GM21423 (cell line): ENCODE measurements at regions not wholly inside any gene's neighbourhood (a gene's known extent, or its start where the extent isn't known, plus 50 kb on each side); places are given as distances from the start of the nearest gene placed in this dataset.
"Not testable (repeated sequence)": the region's sequence is repeated elsewhere in the genome, so short reads cannot be mapped to it uniquely, and the experiment has no call there.

Experiments
- ATAC-seq: cut with Tn5 transposase; IDR thresholded peaks from one replicate; pipeline ENCODE4 v1.9.1; 2021; ENCODE audit warnings: mild to moderate bottlenecking, moderate library complexity; ENCODE audit not compliant: unreplicated experiment

DNA sequence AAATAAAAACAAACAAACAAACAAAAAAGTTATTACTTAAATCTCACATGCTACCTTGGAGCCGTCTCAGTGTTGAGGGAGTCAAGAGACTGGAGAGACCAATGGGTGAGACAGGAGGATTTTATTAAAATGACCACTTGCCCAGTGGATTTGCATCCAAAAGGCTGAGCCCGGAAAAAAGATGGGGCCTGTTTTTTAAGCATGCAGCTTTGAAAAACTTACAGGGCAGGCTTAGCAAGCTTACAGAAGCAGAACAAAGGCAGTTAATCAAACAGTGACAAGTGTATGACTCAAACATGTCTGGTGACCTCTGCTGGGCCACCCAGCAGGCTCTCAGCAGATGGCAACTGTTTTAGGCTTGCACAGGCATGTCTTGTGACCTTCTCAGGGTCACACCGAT, 82.5 kb downstream of the POTEH start:
- ATAC-seq = not testable (repeated sequence)

DNA sequence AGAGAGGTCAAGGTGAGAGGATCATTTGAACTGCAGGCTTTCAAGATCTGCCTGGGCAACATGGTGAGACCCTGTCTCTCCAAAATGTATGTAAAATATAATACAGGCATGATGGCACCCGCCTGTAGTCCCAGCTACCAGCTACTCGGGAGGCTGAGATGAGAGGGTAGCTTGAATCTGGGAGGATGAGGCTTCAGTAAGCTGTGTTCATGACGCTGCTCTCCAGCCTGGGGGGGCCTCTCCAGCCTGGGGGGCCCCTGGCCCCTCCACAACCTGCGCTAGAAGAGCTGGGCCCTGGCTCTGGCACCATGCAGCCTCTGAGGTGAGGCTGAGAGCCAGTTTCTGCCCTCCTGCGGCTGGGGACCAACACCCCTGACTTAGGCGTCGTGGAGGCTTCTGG, 85.3 kb downstream of the POTEH start:
- not testable (repeated sequence) for ATAC-seq

DNA sequence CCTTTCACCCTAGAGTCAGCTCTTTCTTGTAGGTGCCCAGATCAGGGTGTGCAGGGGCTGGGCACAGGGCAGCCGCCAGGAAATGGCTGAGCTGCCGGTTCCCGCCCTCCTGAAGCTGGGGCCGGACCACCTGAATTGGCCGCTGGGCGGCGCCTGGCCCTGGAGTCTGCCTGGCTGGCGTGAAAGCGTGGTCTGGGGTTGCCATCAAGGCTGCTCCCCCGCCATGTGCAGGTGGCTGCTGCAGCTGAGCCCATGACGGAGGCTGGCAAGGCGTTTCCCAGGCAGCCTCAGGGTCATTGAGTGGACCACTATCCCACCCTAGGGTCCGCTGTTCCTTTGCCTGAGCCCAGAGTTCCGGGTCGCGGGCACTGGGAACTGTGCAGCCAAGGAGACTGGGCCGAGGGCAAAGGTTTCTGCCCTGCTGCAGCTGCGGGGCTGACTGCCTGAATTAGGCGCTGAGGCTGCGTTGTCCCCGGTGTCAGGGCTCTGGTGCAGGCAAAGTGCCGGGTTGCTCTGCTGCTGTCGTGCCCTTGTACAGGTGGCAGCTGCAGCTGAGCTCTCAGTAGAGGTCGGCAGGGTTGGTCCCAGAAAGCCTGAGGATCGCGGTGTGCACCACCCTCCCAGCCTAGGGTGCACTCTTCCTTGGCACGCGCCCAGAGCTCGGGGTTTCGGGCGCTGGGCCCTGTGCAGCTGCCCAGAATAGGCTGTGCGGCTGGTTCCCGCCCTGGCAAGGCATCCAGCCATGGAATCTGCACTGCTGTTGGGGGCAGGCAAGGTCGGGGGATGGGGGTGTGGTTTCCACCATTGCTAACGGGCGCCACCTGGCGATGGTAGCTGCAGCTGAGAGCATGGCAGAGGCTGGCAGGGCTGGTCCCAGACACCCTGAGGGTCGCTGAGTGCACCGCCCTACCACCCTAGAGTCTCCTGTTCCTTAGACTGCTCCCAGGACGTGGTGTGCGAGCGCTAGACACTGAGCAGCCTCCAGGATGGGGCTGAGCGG, 86.1 kb downstream of the POTEH start:
- ATAC-seq = not testable (repeated sequence)

DNA sequence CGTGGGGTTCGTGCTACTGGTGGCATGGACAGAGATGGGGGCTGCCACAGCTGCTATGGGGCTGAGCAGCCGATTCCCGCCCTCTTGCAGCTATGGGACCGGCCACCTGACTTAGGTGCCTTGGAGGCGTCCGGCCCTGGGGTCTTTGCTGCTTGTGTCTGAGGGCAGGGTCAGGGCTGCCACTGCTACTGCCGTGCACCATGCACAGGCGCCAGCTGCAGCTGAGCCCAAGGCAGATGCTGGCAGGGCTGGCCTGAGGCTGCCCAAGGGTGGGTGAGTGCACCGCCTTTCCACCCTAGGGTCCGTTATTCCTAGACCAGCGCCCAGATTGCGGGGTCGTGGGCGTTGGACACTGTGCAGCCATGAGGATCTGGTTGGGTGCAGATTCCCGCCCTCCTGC, 86.9 kb downstream of the POTEH start:
- ATAC-seq = not testable (repeated sequence)

DNA sequence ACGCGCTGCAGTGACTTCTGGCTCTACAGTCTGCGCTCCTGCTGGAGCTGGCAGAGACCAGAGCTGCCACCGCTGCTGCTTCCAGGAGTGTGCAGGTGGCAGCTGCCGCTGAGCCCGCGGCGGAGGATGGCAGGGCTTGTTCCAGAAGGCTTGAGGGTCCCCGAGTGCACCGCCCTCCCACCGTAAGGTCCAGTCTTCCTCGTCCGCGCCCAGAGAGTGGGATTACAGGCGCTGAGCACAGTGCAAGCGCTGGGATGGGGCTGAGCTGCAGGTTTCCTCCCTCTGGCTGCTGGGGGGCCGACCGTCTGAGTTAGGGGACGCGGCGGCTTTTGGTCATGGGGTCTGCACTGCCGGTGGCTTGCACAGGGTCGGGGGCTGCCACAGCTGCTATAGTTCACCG, 87.3 kb downstream of the POTEH start:
- ATAC-seq = not testable (repeated sequence)

DNA sequence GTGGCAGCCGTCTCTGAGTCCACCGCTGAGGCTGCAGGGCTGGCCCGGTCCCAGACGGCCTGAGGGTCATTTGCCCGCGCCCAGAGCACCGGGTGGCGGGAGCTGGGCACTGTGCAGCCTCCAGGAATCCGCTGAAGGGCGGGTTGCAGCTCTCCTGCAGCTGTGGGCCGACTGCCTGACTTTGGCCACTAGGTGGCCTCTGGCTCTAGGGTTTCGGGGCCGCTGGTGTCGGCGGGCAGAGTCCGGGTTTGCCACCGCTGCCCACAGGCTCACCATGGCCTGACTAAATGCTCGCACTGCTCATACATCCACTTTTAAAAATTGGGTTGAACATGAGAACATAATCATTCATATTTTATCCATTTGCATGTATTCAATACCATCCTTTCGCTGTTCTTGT, 87.7 kb downstream of the POTEH start:
- not testable (repeated sequence) for ATAC-seq

DNA sequence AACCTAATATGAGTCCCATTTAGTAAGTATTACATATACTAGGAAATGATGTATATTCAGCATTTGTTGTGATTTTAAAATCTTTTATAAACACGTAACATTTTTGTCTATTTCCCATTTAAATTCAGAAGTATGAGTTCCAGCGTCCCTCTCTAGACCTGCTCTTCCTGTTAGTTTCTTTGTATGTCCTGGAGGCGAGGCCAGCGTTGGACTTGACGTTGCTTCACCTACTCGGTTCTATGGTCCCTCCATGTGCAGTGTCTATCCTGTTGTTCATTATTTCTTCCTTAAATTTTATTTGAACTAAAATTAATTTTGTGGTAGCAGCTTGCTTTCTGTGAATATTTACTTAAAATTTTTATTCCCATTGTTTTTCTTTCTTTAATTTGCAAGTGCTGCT, 88.5 kb downstream of the POTEH start:
- ATAC-seq = not testable (repeated sequence)

DNA sequence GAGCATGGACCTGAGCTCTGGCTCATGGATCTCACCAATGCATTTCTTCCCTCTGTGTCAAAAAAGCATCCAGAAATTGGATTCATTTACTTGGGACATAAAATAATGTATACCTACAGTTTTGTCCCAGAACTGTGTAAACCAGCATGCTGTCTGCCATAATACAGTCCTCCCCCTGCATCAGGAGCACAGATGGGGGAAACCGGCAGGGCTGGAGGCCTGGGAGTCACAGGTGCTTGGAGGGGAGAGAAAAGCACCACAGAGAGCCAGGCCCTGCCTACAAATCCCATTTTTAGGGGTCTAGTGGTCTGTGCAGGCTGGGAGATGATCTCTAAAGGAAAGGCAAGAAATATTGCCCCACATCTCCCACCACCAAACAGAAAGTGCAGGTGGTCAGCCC, 91.8 kb downstream of the POTEH start:
- not testable (repeated sequence) for ATAC-seq

DNA sequence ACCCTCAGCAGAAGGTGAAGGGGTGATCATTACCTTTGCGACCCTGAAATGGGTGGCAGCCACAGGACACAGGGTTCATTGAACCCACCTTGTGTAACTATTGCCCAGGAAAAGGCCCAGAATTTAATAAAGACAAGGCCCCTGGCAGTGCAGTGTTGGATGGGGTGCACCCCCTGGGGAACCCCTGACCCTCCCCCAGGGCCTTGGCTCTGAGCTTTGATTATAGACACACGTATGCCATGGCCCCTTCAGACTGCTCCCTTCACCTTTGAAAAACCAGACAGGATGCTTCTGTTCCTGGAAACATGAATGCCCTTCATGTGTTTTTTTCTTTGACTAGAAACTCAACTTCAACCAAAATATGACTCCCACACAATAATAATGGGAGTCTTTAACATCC, 93.1 kb downstream of the POTEH start:
- not testable (repeated sequence) for ATAC-seq

DNA sequence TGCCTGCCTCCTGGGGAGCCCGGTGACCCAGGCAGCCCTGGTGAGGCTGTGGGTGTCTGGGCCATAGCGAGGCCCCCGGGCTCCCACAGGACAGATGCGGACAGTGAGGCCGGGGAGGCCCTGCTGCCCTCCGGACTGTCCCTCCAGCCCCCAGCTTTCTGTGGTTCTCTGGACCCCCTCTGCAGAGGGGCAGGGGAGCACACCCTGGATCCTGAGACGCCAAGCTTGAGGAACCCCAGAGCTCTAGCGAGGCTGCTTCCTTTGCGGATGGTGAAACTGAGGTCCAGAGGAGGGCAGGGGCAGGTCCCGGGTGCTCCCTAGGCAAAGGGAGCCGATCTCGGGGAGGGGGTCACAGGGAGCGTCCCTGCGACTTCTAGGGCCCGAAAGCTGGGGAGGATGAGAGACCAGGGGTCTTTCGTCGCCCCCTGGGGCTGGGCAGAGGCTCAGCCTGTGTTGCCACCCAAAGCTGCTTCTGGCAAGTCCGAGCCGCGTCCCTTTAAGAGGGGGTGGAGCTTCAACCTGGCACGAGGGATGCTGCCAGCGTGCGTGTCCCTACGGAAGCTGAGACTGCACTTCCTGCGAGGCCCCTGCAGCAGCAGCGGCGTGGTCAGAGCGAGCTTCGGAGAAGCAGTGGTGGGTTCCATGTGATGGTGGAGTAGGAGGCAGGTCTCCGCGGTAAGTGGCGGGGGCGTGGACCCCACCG, 94.7 kb downstream of the POTEH start:
- peak; percentile 65 for ATAC-seq

DNA sequence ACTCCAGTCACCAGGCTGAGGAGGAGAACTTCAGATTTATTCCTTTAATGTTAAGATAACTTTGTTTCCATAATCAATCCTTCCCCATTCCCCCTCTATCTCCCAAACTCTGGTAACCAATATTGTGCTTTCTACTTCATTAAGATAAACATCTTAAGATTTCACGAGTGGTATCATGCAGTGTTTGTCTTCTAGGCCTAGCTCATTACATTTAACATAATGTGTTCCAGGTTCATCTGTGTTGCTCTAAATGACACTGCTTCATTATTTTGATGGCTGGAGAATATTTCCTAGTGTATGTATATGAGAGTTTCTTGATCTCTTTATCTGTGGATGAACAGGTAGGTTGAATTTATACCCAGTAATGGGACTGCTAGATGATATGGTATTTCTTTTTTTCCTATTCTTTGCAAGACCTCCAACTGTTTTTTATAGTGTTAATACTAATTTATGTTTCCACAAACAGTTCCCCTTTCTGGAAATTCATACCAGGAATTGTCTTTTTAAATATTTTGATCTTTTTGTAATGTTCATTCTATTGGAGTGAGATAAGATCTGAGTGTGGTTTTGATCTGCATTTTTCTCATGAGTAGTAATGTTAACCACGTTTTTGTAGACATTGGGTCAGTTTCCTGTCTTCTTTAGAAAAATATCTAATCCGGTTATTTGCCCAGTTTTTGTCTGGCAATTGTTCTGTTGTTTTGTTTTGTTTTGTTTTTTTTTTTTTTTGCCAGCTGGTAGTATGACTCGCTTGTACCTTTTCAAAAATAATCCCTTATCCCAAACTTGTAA, 97.3 kb downstream of the POTEH start:
- ATAC-seq = not testable (repeated sequence)

DNA sequence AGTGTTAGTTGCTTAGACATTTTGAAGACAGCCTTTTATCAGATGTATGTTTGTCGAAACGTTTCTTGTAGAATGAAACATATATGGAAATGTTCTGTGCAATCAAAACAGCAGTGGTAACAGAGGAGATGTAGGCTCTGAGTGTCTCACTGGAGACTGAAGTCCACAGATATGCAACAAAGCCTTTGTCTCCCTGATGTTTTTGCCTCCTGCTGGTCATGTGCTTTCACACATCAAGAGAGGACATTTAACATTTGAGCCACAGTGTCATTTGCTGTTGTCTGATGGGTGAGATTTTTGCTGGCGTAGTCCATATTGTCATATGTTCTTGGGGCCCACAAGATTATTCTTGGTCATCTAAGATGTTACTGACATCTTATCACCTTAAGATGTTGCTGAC, 101.7 kb downstream of the POTEH start:
- not testable (repeated sequence) for ATAC-seq

DNA sequence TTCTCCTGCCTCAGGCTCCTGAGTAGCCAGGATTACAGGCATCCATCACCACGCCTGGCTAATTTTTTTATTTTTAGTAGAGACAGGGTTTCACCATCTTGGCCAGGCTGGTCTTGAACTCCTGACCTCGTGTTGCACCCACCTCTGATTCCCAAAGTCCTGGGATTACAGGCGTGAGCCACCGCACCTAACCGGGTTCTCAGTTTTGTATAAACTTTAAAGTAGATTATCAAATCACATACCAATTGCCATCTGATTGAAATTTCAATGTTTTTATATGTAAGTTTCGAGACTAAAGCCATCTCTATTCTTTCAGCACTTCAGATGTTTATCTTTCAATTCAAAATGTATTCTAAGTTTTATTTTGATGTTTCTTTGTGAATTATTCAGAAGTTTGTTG, 110.1 kb downstream of the POTEH start:
- ATAC-seq = not testable (repeated sequence)

DNA sequence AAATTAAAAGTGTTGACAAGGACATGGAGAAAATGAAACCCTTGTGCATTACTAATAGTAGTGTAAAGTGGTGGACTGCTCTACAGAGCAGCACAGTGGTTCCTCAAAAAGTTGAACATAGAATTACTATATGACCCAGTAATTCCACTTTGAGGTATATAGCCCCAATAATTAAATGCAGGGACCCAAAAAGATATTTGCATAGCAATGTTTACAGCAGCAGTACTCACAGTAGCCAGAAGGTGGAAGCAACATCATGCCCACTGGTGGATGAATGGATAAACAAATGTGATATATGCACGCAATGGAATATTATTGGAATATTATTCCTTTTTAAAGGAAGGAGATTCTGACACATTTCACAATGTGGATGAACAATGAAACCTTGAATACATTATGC, 121.3 kb downstream of the POTEH start:
- ATAC-seq = not testable (repeated sequence)

DNA sequence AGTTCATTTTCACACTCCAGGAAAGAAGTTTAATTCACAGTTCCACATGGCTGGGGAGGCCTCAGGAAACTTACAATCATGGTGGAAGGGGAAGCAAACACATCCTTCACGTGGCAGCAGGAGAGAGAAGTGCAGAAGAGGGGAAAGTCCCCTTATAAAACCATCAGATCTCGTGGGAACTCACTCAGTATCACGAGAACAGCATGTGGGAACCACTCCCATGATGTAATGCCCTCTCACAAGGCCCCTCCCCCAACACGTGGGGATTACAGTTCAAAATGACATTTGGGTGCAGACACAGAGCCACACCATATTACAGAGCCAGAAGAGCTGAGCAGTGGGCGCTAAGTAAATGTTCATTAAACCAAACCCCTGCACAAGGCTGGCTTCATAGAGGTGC, 126.0 kb downstream of the POTEH start:
- ATAC-seq = not testable (repeated sequence)

DNA sequence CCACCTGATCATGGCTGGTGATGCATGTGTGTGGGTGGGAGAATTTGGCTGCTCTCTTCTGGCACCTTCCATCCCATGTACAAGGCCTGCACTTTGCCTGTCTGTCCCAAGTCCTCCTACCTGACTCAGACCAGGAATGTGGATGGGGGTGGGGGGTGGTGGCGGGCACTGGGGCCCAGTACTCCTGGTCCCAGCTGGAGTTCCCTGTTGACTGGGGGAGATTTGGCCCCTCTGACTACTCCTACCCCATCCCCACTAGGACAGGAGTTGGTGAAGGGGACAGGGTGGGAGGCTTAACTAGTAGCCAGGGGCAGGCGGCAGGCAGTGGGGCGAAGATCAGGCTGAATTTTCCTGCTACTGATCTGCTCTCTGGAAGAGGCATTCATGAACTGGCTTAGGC, 126.6 kb downstream of the POTEH start:
- not testable (repeated sequence) for ATAC-seq

DNA sequence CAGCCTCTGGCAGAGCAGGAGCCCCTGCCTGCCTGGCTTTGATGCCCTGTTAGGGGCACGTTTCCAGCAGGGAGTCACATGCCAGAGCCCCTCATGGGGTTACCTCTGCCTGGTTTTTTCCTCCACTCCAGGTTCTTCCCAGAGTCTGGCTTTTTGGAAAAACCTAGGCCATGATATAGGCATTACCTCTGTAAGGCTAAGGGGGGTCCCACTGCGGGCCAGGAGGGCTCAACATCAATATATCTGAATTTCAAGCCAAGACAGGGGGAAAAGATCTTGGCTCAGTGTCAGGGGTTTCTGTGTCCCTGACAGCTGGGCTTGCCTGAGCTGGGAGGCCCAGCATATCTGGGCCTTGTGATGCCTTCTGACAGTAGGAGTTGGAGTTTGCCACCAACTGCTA, 127.4 kb downstream of the POTEH start:
- ATAC-seq = not testable (repeated sequence)

DNA sequence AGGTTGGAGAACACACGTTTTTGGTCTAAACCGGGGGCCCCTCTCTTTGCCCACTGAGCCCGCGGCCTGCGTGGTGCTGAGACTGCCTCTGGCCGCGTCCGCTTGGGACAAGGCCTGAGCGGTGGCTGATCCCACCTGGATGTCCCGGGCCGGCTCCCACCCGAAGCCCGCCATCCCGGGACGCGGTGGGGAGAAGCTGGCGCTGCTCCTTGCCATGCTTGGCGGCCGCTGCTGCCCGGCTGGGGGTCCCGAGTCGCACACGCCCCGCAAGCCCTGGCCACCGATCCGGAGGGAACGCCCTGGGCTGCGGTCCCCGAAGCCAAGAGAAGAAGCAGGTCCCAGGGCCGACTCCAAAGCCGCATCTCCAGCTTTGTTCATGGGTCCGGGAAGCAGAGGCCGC, 130.1 kb downstream of the POTEH start:
- not testable (repeated sequence) for ATAC-seq

DNA sequence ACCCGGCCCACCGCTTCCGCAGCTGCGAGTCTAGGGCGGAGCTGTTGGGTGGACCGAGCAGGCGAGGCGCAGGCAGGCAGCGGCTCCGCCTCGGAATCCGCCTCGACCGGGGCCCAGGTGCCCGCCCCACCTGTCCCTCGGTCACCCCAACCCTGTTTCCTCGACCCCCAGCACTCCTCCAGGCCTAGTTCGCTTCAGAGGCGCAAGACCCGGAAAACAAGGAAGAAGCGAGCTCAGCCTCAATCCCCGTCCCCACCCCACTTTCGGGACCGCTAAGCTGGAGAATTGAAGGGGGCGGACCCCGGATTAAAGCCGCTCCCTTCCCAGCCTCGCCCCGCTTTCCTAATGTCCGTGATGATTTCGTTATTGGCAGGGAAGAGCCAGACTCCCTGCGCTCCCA, 131.3 kb downstream of the POTEH start:
- ATAC-seq = not testable (repeated sequence)

DNA sequence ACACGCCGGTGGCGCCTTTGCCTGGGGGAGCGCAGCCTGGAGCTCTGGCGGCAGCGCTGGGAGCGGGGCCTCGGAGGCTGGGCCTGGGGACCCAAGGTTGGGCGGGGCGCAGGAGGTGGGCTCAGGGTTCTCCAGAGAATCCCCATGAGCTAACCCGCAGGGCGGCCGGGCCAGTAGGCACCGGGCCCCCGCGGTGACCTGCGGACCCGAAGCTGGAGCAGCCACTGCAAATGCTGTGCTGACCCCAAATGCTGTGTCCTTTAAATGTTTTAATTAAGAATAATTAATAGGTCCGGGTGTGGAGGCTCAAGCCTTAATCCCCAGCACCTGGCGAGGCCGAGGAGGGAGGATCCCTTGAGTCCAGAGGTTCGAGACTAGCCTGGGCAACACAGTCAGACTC, 132.2 kb downstream of the POTEH start:
- not testable (repeated sequence) for ATAC-seq

DNA sequence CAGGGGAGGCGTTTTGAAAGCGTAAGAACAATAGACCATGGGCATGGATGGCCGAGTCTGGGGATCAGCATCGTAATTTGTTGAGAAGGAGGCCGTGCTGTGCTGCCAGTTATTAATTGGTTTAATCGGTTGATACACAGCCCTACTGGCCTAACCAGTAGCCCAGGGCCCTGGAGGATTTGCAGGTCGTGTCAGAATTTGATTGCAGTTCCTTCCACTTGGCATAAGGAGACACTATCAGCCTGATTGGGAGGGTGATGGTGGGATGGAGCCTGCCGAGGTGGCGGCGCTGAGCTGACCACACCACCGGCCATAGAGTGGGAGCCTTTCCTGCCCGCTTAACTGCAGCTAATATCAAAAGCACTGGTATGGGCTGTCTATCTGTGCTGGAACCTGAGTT, 133.4 kb downstream of the POTEH start:
- ATAC-seq = not testable (repeated sequence)
